K562 (cell line): ENCODE measurements at regions not wholly inside any gene's neighbourhood (a gene's known extent, or its start where the extent isn't known, plus 50 kb on each side); places are given as distances from the start of the nearest gene placed in this dataset.

Experiments
- EP300 ChIP-seq: IDR thresholded peaks from 2 replicates; pipeline ENCODE4 v1.6.1; 2012; ENCODE audit warnings: low read length, improper control_type of control experiment
- ETV1 ChIP-seq: fragments of 450-650 bp; conservative IDR thresholded peaks from 2 replicates; pipeline ENCODE4 v1.6.1; 2016; ENCODE audit warnings: missing genetic modification characterization, control low read depth, low read depth, missing compliant biosample characterization
- KLF16 ChIP-seq: IDR thresholded peaks from 2 replicates; pipeline ENCODE4 v1.6.1; 2016; ENCODE audit warnings: antibody characterized with exemption
- MTA3 ChIP-seq: fragments of 450-650 bp; formaldehyde crosslinking; IDR thresholded peaks from 2 replicates; pipeline ENCODE4 v1.6.1; 2017; ENCODE audit warnings: mild to moderate bottlenecking, borderline replicate concordance
- NFRKB ChIP-seq: fragments of 450-650 bp; IDR thresholded peaks from 2 replicates; pipeline ENCODE4 v1.6.1; 2016; ENCODE audit warnings: low read depth
- NUFIP1 ChIP-seq: fragments of 450-650 bp; IDR thresholded peaks from 2 replicates; pipeline ENCODE4 v1.6.1; 2018; ENCODE audit not compliant: partially characterized antibody
- POLR2AphosphoS5 ChIP-seq: IDR thresholded peaks from 2 replicates; pipeline ENCODE4 v1.6.1; 2011; ENCODE audit warnings: mild to moderate bottlenecking, low read depth, low read length, moderate library complexity; ENCODE audit not compliant: control insufficient read depth, insufficient read depth
- RBBP5 ChIP-seq: fragments of 200-600 bp; sonication (generic); IDR thresholded peaks from 2 replicates; pipeline ENCODE4 v1.6.1; 2012; ENCODE audit warnings: borderline replicate concordance, mild to moderate bottlenecking, low read length, control low read depth, inconsistent platforms; ENCODE audit not compliant: insufficient read depth, poor library complexity, severe bottlenecking
- RBM34 ChIP-seq: fragments of 200-400 bp; formaldehyde crosslinking; IDR thresholded peaks from 2 replicates; pipeline ENCODE4 v1.6.1; 2018; ENCODE audit warnings: low read length, borderline replicate concordance; ENCODE audit not compliant: insufficient read depth
- SAFB ChIP-seq: fragments of 200-400 bp; formaldehyde crosslinking; IDR thresholded peaks from 2 replicates; pipeline ENCODE4 v1.6.1; 2017; ENCODE audit warnings: low read depth, low read length, borderline replicate concordance
- TOE1 ChIP-seq, 2 experiments: fragments of 450-650 bp in 1 of 2; sonication (generic) in 1 of 2; formaldehyde crosslinking in 1 of 2; IDR thresholded peaks; 2 replicates each; pipeline versions ENCODE4 v1.7.1 to v1.8.0; 2016 to 2022; ENCODE audit warnings: borderline replicate concordance in 2 of 2, mild to moderate bottlenecking in 2 of 2, antibody characterized with exemption in 1 of 2, inconsistent platforms in 1 of 2, low read depth in 1 of 2, missing genetic modification reagents in 1 of 2, moderate library complexity in 1 of 2
- XRCC5 ChIP-seq: fragments of 200-400 bp; formaldehyde crosslinking; IDR thresholded peaks from 2 replicates; pipeline ENCODE4 v1.6.1; 2017; ENCODE audit warnings: low read depth, mild to moderate bottlenecking, low read length
- ZC3H11A ChIP-seq: IDR thresholded peaks from 2 replicates; pipeline ENCODE4 v1.6.1; 2012; ENCODE audit warnings: low read depth, low read length, improper control_type of control experiment
- ZFP1 ChIP-seq: fragments of 450-650 bp; formaldehyde crosslinking; IDR thresholded peaks from 2 replicates; pipeline ENCODE4 v1.4.0; 2020; ENCODE audit warnings: mild to moderate bottlenecking, mixed read lengths
- ZNF280A ChIP-seq: fragments of 450-650 bp; IDR thresholded peaks from 2 replicates; pipeline ENCODE4 v1.6.1; 2018; ENCODE audit warnings: mild to moderate bottlenecking, low read depth; ENCODE audit not compliant: partially characterized antibody
- TF ChIP-seq, protein P1 (sequence below): fragments of 200-800 bp; sonication (Bioruptor generic); IDR thresholded peaks from 2 replicates; pipeline ENCODE4 v1.6.1; 2016; ENCODE audit warnings: missing genetic modification characterization, missing compliant biosample characterization
- TF ChIP-seq, protein P2 (sequence below): sonication (generic); formaldehyde crosslinking; IDR thresholded peaks from 2 replicates; pipeline ENCODE4 v1.8.0; 2022; ENCODE audit warnings: missing genetic modification reagents, mild to moderate bottlenecking, borderline replicate concordance

DNA sequence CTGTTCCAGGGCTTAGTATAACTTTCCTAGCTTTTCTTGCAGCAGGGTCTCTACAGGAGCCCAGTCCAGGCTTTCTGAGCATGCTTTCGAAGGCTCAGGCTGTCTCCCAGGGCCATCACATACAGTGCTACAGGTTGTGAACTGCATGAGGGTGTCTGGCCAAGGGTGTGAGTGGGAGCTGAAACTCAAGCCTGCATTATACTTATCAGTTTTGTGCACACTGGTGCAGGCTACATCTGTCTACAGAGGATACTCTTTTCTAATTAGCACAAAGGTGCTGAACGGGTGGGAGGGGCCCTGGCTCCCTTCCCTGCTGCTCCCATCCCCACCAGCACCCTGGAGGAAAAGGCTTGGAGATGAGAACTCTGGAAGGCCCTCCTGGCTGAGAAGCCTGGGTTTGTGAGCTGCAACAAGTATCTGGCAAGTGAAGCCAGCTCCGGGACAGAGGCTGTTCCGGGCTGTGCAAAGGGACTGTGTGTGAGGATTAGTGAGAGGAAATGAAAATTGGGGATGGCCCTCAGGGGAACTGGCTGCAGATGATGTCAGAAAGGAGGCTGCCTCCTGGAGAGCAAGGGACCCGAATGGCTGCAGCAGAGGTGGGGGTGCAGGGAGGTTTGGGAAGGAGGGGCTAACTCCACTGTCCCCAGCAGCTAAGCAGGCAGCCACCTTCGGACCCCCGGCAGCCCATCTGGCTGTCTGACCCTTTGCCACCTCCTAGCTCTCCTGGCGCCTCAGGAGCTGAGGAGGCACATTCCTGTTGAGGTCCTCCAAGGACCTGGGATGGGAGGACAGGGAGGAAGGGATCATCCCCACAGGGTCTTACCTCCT lies 68.5 kb downstream of the EFNB1 start (continued):
- TF ChIP-seq, protein P1, sequence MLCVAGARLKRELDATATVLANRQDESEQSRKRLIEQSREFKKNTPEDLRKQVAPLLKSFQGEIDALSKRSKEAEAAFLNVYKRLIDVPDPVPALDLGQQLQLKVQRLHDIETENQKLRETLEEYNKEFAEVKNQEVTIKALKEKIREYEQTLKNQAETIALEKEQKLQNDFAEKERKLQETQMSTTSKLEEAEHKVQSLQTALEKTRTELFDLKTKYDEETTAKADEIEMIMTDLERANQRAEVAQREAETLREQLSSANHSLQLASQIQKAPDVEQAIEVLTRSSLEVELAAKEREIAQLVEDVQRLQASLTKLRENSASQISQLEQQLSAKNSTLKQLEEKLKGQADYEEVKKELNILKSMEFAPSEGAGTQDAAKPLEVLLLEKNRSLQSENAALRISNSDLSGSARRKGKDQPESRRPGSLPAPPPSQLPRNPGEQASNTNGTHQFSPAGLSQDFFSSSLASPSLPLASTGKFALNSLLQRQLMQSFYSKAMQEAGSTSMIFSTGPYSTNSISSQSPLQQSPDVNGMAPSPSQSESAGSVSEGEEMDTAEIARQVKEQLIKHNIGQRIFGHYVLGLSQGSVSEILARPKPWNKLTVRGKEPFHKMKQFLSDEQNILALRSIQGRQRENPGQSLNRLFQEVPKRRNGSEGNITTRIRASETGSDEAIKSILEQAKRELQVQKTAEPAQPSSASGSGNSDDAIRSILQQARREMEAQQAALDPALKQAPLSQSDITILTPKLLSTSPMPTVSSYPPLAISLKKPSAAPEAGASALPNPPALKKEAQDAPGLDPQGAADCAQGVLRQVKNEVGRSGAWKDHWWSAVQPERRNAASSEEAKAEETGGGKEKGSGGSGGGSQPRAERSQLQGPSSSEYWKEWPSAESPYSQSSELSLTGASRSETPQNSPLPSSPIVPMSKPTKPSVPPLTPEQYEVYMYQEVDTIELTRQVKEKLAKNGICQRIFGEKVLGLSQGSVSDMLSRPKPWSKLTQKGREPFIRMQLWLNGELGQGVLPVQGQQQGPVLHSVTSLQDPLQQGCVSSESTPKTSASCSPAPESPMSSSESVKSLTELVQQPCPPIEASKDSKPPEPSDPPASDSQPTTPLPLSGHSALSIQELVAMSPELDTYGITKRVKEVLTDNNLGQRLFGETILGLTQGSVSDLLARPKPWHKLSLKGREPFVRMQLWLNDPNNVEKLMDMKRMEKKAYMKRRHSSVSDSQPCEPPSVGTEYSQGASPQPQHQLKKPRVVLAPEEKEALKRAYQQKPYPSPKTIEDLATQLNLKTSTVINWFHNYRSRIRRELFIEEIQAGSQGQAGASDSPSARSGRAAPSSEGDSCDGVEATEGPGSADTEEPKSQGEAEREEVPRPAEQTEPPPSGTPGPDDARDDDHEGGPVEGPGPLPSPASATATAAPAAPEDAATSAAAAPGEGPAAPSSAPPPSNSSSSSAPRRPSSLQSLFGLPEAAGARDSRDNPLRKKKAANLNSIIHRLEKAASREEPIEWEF = no peak
- TF ChIP-seq KLF16 (peak; percentile 13; the same call in 1 of the 2 replicates), RBBP5 (no peak), XRCC5 (no peak), NFRKB (no peak), SAFB (no peak), NUFIP1 (no peak), TOE1 (IDR thresholded peaks at IDR 0.05; ENCODE audit: borderline replicate concordance) (no peak), TOE1 (CRISPR knock-in tag; IDR thresholded peaks at IDR 0.05; ENCODE audit: borderline replicate concordance, low read depth) (no peak), ZC3H11A (no peak), ETV1 (tag) (no peak), ZFP1 (CRISPR knock-in tag) (no peak), ZNF280A (no peak), RBM34 (no peak), MTA3 (no peak), POLR2AphosphoS5 (peak; percentile 46; the same call in 1 of the 2 replicates), EP300 (peak; percentile 12; the same call in 1 of the 2 replicates)
- TF ChIP-seq, protein P2, sequence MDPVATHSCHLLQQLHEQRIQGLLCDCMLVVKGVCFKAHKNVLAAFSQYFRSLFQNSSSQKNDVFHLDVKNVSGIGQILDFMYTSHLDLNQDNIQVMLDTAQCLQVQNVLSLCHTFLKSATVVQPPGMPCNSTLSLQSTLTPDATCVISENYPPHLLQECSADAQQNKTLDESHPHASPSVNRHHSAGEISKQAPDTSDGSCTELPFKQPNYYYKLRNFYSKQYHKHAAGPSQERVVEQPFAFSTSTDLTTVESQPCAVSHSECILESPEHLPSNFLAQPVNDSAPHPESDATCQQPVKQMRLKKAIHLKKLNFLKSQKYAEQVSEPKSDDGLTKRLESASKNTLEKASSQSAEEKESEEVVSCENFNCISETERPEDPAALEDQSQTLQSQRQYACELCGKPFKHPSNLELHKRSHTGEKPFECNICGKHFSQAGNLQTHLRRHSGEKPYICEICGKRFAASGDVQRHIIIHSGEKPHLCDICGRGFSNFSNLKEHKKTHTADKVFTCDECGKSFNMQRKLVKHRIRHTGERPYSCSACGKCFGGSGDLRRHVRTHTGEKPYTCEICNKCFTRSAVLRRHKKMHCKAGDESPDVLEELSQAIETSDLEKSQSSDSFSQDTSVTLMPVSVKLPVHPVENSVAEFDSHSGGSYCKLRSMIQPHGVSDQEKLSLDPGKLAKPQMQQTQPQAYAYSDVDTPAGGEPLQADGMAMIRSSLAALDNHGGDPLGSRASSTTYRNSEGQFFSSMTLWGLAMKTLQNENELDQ (CRISPR knock-in tag) = no peak
